GM23338 (cell line): ENCODE measurements at regions not wholly inside any gene's neighbourhood (a gene's known extent, or its start where the extent isn't known, plus 50 kb on each side); places are given as distances from the start of the nearest gene placed in this dataset.

Source experiments
- ATAC-seq: fragments of 200-7000 bp; cut with Tn5 transposase; 3 replicates; pipeline ENCODE4 v1.9.1; 2020
- DNase-seq: peaks from one replicate; pipeline ENCODE4 v3.0.0-alpha.2; 2015; ENCODE audit warnings: low spot score
- H2AFZ ChIP-seq: fragments of 200-600 bp; sonication (generic); 2 replicates; pipeline ENCODE4 v1.8.0; 2016; ENCODE audit warnings: antibody characterized with exemption, mild to moderate bottlenecking, moderate library complexity
- H3F3A ChIP-seq: fragments of 200-600 bp; sonication (generic); replicated peaks from 2 replicates; pipeline ENCODE4 v1.8.0; 2017; ENCODE audit warnings: antibody characterized with exemption, mixed run types, low read depth
- H3K27ac ChIP-seq: fragments of 200-600 bp; sonication (generic); 2 replicates; pipeline ENCODE4 v1.6.1; 2016; ENCODE audit warnings: low read depth
- H3K27me3 ChIP-seq: fragments of 200-600 bp; sonication (generic); 2 replicates; pipeline ENCODE4 v1.8.0; 2016; ENCODE audit warnings: mild to moderate bottlenecking, mixed run types, moderate library complexity; ENCODE audit not compliant: insufficient read depth
- H3K36me3 ChIP-seq: fragments of 200-600 bp; sonication (generic); 2 replicates; pipeline ENCODE4 v1.8.0; 2016; ENCODE audit warnings: mild to moderate bottlenecking; ENCODE audit not compliant: insufficient read depth
- H3K4me1 ChIP-seq: fragments of 200-600 bp; sonication (generic); 2 replicates; pipeline ENCODE4 v1.8.0; 2016; ENCODE audit warnings: mild to moderate bottlenecking, moderate library complexity; ENCODE audit not compliant: insufficient read depth
- H3K4me2 ChIP-seq: fragments of 200-600 bp; sonication (generic); 2 replicates; pipeline ENCODE4 v1.7.1; 2017; ENCODE audit warnings: mixed run types
- H3K4me3 ChIP-seq: fragments of 200-600 bp; sonication (generic); 2 replicates; pipeline ENCODE4 v1.6.1; 2016; ENCODE audit warnings: mixed run types
- H3K79me2 ChIP-seq: fragments of 200-600 bp; sonication (generic); replicated peaks from 2 replicates; pipeline ENCODE4 v1.8.0; 2017; ENCODE audit warnings: mild to moderate bottlenecking; ENCODE audit not compliant: insufficient read depth
- H3K9me2 ChIP-seq: fragments of 200-600 bp; sonication (generic); 2 replicates; pipeline ENCODE4 v1.8.0; 2017; ENCODE audit not compliant: insufficient read depth
- H4K20me1 ChIP-seq: fragments of 200-600 bp; sonication (generic); replicated peaks from 2 replicates; pipeline ENCODE4 v1.8.0; 2017; ENCODE audit warnings: mild to moderate bottlenecking; ENCODE audit not compliant: insufficient read depth
- H3K27ac Mint-ChIP-seq: 2 replicates; pipeline ENCODE4 v1.8.0; 2020; ENCODE audit warnings: inconsistent platforms, mild to moderate bottlenecking, moderate library complexity, mixed read lengths
- H3K27me3 Mint-ChIP-seq: 3 replicates; pipeline ENCODE4 v1.8.0; 2022; ENCODE audit warnings: low read depth, mild to moderate bottlenecking, moderate library complexity, mixed read lengths, inconsistent platforms; ENCODE audit not compliant: insufficient read depth, poor library complexity
- H3K36me3 Mint-ChIP-seq: 3 replicates; pipeline ENCODE4 v1.8.0; 2021; ENCODE audit warnings: low read depth, mild to moderate bottlenecking, inconsistent platforms, moderate library complexity, mixed read lengths
- H3K4me1 Mint-ChIP-seq: 3 replicates; pipeline ENCODE4 v1.8.0; 2020; ENCODE audit warnings: mild to moderate bottlenecking, inconsistent platforms, mixed read lengths
- H3K4me3 Mint-ChIP-seq: 3 replicates; pipeline ENCODE4 v1.8.0; 2021; ENCODE audit warnings: moderate library complexity, mild to moderate bottlenecking, inconsistent platforms, mixed read lengths
- H3K9me3 Mint-ChIP-seq: 3 replicates; pipeline ENCODE4 v1.8.0; 2020; ENCODE audit warnings: moderate library complexity, mild to moderate bottlenecking, inconsistent platforms, mixed read lengths
- CTCF ChIP-seq, 2 experiments: fragments of 200-600 bp in 1 of 2; sonication (generic) in 1 of 2; conservative IDR thresholded peaks; 2 replicates each; pipeline versions ENCODE4 v1.5.1 to v1.6.1; 2016 to 2017; ENCODE audit warnings: antibody characterized with exemption in 2 of 2, low read depth in 2 of 2, mild to moderate bottlenecking in 2 of 2, moderate library complexity in 1 of 2
- ETS1 ChIP-seq: IDR thresholded peaks from 2 replicates; pipeline ENCODE4 v1.6.1; 2016; ENCODE audit warnings: antibody characterized with exemption
- JUNB ChIP-seq: IDR thresholded peaks from one replicate; pipeline ENCODE4 v1.6.1; 2016; ENCODE audit warnings: antibody characterized with exemption; ENCODE audit not compliant: unreplicated experiment
- NANOG ChIP-seq: IDR thresholded peaks from 2 replicates; pipeline ENCODE4 v1.6.1; 2016; ENCODE audit warnings: antibody characterized with exemption, borderline replicate concordance
- POLR2AphosphoS5 ChIP-seq: IDR thresholded peaks from 2 replicates; pipeline ENCODE4 v1.6.1; 2016; ENCODE audit warnings: antibody characterized with exemption, low read depth
- STAT1 ChIP-seq: IDR thresholded peaks from one replicate; pipeline ENCODE4 v1.6.1; 2016; ENCODE audit warnings: antibody characterized with exemption; ENCODE audit not compliant: unreplicated experiment
- ZNF114 ChIP-seq: fragments of 250-450 bp; sonication (Bioruptor Pico); IDR thresholded peaks from 2 replicates; pipeline ENCODE4 v1.5.0; 2020; ENCODE audit warnings: mild to moderate bottlenecking, moderate library complexity
- ZNF331 ChIP-seq: fragments of 250-450 bp; sonication (Bioruptor Pico); IDR thresholded peaks from 2 replicates; pipeline ENCODE4 v1.5.0; 2020; ENCODE audit warnings: low read depth, mild to moderate bottlenecking, moderate library complexity
- TF ChIP-seq, protein P1 (sequence below): IDR thresholded peaks from one replicate; pipeline ENCODE4 v1.6.1; 2018; ENCODE audit warnings: antibody characterized with exemption; ENCODE audit not compliant: unreplicated experiment

DNA sequence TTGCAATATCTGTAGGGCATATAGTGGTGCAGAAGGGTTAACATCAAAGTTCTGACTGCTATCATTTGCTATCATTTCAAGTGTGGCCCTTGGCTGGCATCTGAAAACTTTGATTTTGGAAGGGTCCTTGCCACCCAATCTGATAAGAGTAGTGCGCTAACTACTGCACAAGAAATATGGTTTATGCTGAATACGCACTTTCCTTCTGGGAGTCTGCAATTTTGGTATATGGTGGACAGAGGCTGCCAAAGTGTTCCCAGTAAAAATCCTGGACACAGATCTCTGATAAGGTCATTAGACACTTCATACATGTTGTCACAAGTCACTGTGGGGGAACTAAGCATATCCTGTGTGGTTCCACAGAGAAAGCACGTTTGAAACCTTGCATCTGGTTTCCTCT lies 461.6 kb upstream of the CDH11 start:
- Mint-ChIP-seq H3K9me3 (peaks cover 3% of the 10 kb centered on the region; the same call in 1 of the 3 replicates), H3K27me3 (no peaks in the 10 kb centered on the region), H3K4me1 (peaks cover 15% of the 10 kb centered on the region), H3K4me3 (no peak overlapping the region), H3K36me3 (peaks cover 4% of the 10 kb centered on the region; the same call in 1 of the 3 replicates), H3K27ac (no peak overlapping the region)
- no peak overlapping the region for H3K4me3 ChIP-seq
- no peaks in the 10 kb centered on the region for H3K79me2 ChIP-seq
- H3K36me3 ChIP-seq, result no peaks in the 10 kb centered on the region
- H2AFZ ChIP-seq, result no peak overlapping the region
- TF ChIP-seq JUNB (no peak), POLR2AphosphoS5 (no peak), CTCF (conservative IDR thresholded peaks at IDR 0.05; ENCODE audit: low read depth in 2 of 2) (no peak)
- no peak overlapping the region for H3K4me2 ChIP-seq
- DNase-seq (no peak), ATAC-seq (no peak)
- H3K9me2 ChIP-seq, result peaks cover 3% of the 10 kb centered on the region; the same call in 1 of the 2 replicates
- no peak overlapping the region for H3K27ac ChIP-seq
- H3K4me1 ChIP-seq, result 0 out of 2 replicates have a peak, but pooled peaks cover 11% of the 10 kb centered on the region
- H4K20me1 ChIP-seq, result no peaks in the 10 kb centered on the region
- no peaks in the 10 kb centered on the region for H3F3A ChIP-seq
- H3K27me3 ChIP-seq, result no peaks in the 10 kb centered on the region

DNA sequence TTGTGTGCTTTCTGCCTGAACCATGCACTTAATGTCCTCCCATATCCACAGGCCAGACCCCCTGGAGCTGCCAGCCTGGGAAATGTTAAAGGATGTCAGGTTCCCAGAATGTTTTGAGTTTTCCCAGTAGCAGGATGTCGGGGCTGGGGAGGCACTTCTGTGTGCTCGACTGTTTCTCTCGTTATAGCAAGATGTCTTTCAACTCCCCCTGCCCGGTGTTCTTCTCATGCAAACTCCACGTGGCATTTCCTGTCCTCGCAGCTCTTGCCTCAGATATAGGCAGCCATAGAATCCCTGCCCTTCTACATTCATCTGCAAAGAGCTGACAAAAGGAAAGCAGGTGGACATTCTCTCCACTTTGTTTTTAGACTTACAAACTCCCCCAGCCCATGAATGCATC lies 457.2 kb upstream of the CDH11 start:
- peaks cover 3% of the 10 kb centered on the region for H3K9me2 ChIP-seq
- DNase-seq, result peak; percentile 38
- H4K20me1 ChIP-seq, result no peaks in the 10 kb centered on the region
- no peak overlapping the region; the same call in 1 of the 2 replicates for H3K4me2 ChIP-seq
- H3K27ac ChIP-seq, result no peak overlapping the region
- ATAC-seq, result no peak; the same call in 2 of the 3 replicates
- H3F3A ChIP-seq, result no peaks in the 10 kb centered on the region
- H3K36me3 ChIP-seq, result no peaks in the 10 kb centered on the region
- no peak overlapping the region for H3K4me3 ChIP-seq
- Mint-ChIP-seq H3K27ac (no peak overlapping the region; the same call in 1 of the 2 replicates), H3K4me1 (peaks cover 18% of the 10 kb centered on the region), H3K4me3 (no peak overlapping the region), H3K9me3 (peaks cover 3% of the 10 kb centered on the region; the same call in 1 of the 3 replicates), H3K36me3 (peaks cover 4% of the 10 kb centered on the region; the same call in 1 of the 3 replicates), H3K27me3 (peaks cover 3% of the 10 kb centered on the region)
- H3K27me3 ChIP-seq, result no peaks in the 10 kb centered on the region
- no peak overlapping the region for H2AFZ ChIP-seq
- TF ChIP-seq ETS1 (no peak), ZNF331 (CRISPR knock-in tag) (no peak), JUNB (no peak), POLR2AphosphoS5 (no peak), ZNF114 (CRISPR knock-in tag) (no peak), STAT1 (no peak), NANOG (no peak)
- TF ChIP-seq, protein P1, sequence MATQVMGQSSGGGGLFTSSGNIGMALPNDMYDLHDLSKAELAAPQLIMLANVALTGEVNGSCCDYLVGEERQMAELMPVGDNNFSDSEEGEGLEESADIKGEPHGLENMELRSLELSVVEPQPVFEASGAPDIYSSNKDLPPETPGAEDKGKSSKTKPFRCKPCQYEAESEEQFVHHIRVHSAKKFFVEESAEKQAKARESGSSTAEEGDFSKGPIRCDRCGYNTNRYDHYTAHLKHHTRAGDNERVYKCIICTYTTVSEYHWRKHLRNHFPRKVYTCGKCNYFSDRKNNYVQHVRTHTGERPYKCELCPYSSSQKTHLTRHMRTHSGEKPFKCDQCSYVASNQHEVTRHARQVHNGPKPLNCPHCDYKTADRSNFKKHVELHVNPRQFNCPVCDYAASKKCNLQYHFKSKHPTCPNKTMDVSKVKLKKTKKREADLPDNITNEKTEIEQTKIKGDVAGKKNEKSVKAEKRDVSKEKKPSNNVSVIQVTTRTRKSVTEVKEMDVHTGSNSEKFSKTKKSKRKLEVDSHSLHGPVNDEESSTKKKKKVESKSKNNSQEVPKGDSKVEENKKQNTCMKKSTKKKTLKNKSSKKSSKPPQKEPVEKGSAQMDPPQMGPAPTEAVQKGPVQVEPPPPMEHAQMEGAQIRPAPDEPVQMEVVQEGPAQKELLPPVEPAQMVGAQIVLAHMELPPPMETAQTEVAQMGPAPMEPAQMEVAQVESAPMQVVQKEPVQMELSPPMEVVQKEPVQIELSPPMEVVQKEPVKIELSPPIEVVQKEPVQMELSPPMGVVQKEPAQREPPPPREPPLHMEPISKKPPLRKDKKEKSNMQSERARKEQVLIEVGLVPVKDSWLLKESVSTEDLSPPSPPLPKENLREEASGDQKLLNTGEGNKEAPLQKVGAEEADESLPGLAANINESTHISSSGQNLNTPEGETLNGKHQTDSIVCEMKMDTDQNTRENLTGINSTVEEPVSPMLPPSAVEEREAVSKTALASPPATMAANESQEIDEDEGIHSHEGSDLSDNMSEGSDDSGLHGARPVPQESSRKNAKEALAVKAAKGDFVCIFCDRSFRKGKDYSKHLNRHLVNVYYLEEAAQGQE, result no peak
- no peaks in the 10 kb centered on the region for H3K79me2 ChIP-seq
- 0 out of 2 replicates have a peak, but pooled peaks cover 11% of the 10 kb centered on the region for H3K4me1 ChIP-seq
